VCaP (cell line): ENCODE measurements at regions not wholly inside any gene's neighbourhood (a gene's known extent, or its start where the extent isn't known, plus 50 kb on each side); places are given as distances from the start of the nearest gene placed in this dataset.

Experiments used
- H3K27ac ChIP-seq: fragments of 450-650 bp; 2 replicates; pipeline ENCODE4 v1.5.1; 2017
- CTCF ChIP-seq: fragments of 450-650 bp; conservative IDR thresholded peaks from 2 replicates; pipeline ENCODE4 v1.5.1; 2017; ENCODE audit warnings: mild to moderate bottlenecking, moderate library complexity

DNA sequence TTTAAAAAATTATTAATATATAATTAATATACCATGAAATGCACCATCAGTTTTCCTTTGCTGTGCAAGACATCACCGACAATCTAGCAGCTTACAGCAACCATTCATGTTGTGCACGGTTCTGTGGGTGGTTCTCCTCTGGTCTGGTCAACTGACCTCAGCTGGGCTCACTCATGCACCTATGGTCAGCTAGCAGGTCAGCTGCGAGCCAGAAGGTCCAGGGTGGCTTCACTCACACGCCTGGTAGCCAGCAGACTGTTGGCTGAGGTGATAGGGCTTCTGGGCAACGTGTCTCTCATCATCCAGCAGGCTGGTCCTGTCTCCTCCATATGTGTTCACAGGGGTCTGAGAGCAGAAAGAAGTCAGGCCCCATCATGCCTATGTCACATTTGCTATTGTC is 210.4 kb downstream of the KIF26A start:
- TF ChIP-seq CTCF, result no peak
- H3K27ac ChIP-seq, result no peak overlapping the region

DNA sequence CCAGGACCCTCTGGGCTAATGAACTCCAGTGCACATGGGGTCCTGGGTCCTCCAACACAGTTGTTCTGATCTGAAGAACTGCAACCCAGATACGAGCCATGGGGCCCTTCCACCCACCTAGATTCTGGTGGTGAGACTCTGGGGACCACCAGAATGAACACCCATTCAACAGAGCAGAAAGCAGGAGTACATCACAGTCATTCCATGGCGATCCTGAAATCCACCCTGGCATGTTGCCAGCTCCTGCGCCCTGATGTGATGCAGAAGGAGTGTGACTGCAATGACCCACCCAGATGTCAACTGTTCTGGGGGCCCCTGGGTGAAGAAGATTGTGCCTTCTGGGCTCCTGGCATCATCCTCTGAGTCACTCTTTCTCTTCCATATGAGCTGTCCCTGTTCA is 211.6 kb downstream of the KIF26A start:
- no peak for TF ChIP-seq CTCF
- no peak overlapping the region for H3K27ac ChIP-seq

- TF ChIP-seq CTCF, result no peak
- no peak overlapping the region for H3K27ac ChIP-seq
These were observed 212.2 kb downstream of the KIF26A start for GRCh38 chr14:104350463-104351185.

- no peak for TF ChIP-seq CTCF
- no peak overlapping the region for H3K27ac ChIP-seq
These were observed 213.6 kb downstream of the KIF26A start for GRCh38 chr14:104351849-104352492.

GRCh38 chr14:104352493-104353220 is 214.3 kb downstream of the KIF26A start:
- TF ChIP-seq CTCF, result no peak
- no peak overlapping the region for H3K27ac ChIP-seq

DNA sequence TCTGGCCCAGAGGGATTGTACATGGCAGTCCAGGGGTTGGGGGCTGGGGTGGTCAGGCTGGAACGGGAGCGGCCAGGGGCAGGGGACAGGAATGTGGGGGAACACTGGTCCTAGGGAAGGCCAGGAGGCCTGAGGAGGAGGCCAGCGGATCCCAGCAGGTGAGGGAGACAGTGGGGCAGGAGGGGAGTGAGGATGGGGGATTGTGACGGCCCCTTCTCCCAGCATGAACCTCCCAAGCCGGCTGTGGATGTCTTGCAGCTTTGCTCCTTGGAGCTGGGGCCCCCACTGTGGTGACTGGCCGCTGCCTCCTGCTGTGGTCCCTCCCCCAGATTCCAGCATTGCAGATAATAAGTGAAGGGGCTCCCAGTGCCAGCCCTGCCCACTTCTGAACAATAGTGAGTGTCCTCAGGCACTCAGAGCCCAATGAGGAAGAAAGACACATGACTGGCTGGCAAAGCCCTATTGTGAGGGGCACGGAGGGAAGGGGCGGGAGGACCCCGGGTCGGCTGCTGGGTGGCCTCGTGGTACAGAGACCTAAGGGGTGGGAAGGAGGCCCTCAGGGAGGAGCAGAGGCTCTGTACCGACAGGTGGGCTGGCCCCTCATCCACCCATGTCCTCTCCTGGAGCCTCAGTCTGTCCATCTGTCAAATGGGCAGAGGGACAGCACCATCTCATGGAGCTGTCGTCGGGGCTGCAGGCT is 215.0 kb downstream of the KIF26A start:
- H3K27ac ChIP-seq, result no peak overlapping the region
- no peak for TF ChIP-seq CTCF
